Smooth muscle cell (in vitro differentiated cells): ENCODE measurements at regions not wholly inside any gene's neighbourhood (a gene's known extent, or its start where the extent isn't known, plus 50 kb on each side); places are given as distances from the start of the nearest gene placed in this dataset.
"Not testable (repeated sequence)": the region's sequence is repeated elsewhere in the genome, so short reads cannot be mapped to it uniquely, and the experiment has no call there.

Source experiments
- DNase-seq: peaks from one replicate; lab custom pipeline; 2025; ENCODE audit not compliant: unreplicated experiment; lab: John Stamatoyannopoulos, UW
- H2AFZ ChIP-seq: fragments of 200-600 bp; sonication (generic); 2 replicates; pipeline ENCODE4 v1.6.0; 2016; ENCODE audit warnings: antibody characterized with exemption, low read depth, mild to moderate bottlenecking
- H3F3A ChIP-seq: fragments of 200-600 bp; sonication (generic); 2 replicates; pipeline ENCODE4 v1.6.0; 2017; ENCODE audit warnings: antibody characterized with exemption, low read depth
- H3K27ac ChIP-seq: fragments of 200-600 bp; sonication (generic); 2 replicates; pipeline ENCODE4 v1.5.1; 2016; ENCODE audit warnings: low read depth, mild to moderate bottlenecking
- H3K27me3 ChIP-seq: fragments of 200-600 bp; sonication (generic); 2 replicates; pipeline ENCODE4 v1.6.1; 2016; ENCODE audit warnings: low read depth, mild to moderate bottlenecking
- H3K36me3 ChIP-seq: fragments of 200-600 bp; sonication (generic); 2 replicates; pipeline ENCODE4 v1.5.1; 2016; ENCODE audit warnings: low read depth
- H3K4me1 ChIP-seq: fragments of 200-600 bp; sonication (generic); 2 replicates; pipeline ENCODE4 v1.5.1; 2016; ENCODE audit warnings: low read depth
- H3K4me2 ChIP-seq: fragments of 200-600 bp; sonication (generic); 2 replicates; pipeline ENCODE4 v1.6.0; 2016; ENCODE audit warnings: mild to moderate bottlenecking
- H3K4me3 ChIP-seq: fragments of 200-600 bp; sonication (generic); 2 replicates; pipeline ENCODE4 v1.5.1; 2016; ENCODE audit warnings: mild to moderate bottlenecking
- H3K79me2 ChIP-seq: fragments of 200-600 bp; sonication (generic); 2 replicates; pipeline ENCODE4 v1.6.0; 2016; ENCODE audit warnings: low read depth, mild to moderate bottlenecking
- H3K9ac ChIP-seq: fragments of 200-600 bp; sonication (generic); 2 replicates; pipeline ENCODE4 v1.6.0; 2016; ENCODE audit warnings: low read depth
- H3K9me3 ChIP-seq: fragments of 200-600 bp; sonication (generic); replicated peaks from 2 replicates; pipeline ENCODE4 v1.5.1; 2016; ENCODE audit warnings: low read depth
- H4K20me1 ChIP-seq: fragments of 200-600 bp; sonication (generic); 2 replicates; pipeline ENCODE4 v1.6.0; 2016; ENCODE audit warnings: low read depth
- WGBS: methylation state at CpG from one replicate; pipeline ENCODE4 v1.1.7; 2016; ENCODE audit warnings: low lambda C conversion rate; 5-methylcytosine and 5-hydroxymethylcytosine counted together
- TF ChIP-seq, protein P1 (sequence below): fragments of 200-600 bp; sonication (generic); IDR thresholded peaks from 2 replicates; pipeline ENCODE4 v1.5.1; 2017; ENCODE audit warnings: borderline replicate concordance, mild to moderate bottlenecking, antibody characterized with exemption; ENCODE audit not compliant: insufficient read depth, poor library complexity, severe bottlenecking

DNA sequence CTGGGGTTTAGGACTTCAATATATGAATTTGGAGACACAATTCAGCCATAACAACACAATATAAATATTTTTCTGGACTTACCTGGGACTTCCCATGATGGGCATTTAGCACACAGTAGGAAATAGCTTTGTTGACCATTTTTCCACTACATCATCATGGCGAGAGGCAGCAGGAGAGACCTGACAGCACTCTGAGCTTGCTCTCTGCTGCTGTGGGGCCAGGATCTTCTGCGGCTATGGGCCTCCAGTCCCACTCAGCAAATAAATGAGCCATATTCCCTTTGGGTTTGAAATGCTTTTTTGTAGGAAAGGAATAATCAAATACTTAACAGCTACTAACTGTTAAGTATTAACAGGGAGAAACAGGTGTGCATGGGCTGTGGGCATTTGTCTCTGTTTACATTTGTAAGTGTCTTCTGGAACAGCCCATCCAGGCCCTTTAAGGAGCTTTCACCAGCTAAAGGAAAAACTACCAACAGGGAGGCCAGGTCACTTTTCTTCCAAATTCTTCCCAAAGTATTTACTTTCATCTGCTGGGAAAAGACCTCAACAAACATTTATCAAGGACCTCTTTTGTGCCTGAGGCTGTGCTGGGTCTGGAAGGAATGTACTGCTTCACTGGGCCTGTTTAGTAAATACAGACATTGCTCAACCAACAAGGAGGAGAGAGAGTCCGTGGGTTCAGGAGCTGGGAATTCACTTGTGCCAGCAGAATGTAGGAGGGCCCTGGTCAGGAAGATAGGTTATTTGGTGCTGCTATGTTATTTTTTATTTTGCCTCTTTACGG lies 133.2 kb downstream of the LRIG2 start:
- no peaks in the 10 kb centered on the region for H3K79me2 ChIP-seq
- H2AFZ ChIP-seq: no peak overlapping the region
- no peaks in the 10 kb centered on the region for H3K4me1 ChIP-seq
- H3F3A ChIP-seq: no peaks in the 10 kb centered on the region
- H3K4me3 ChIP-seq: no peak overlapping the region
- H3K4me2 ChIP-seq: no peak overlapping the region
- no peaks in the 10 kb centered on the region for H4K20me1 ChIP-seq
- no peak for DNase-seq
- 76% methylated on average over 4 of the region's 4 CpGs for WGBS
- H3K27me3 ChIP-seq: no peaks in the 10 kb centered on the region
- TF ChIP-seq, protein P1, sequence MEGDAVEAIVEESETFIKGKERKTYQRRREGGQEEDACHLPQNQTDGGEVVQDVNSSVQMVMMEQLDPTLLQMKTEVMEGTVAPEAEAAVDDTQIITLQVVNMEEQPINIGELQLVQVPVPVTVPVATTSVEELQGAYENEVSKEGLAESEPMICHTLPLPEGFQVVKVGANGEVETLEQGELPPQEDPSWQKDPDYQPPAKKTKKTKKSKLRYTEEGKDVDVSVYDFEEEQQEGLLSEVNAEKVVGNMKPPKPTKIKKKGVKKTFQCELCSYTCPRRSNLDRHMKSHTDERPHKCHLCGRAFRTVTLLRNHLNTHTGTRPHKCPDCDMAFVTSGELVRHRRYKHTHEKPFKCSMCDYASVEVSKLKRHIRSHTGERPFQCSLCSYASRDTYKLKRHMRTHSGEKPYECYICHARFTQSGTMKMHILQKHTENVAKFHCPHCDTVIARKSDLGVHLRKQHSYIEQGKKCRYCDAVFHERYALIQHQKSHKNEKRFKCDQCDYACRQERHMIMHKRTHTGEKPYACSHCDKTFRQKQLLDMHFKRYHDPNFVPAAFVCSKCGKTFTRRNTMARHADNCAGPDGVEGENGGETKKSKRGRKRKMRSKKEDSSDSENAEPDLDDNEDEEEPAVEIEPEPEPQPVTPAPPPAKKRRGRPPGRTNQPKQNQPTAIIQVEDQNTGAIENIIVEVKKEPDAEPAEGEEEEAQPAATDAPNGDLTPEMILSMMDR: no peak
- no peak overlapping the region for H3K9ac ChIP-seq
- H3K9me3 ChIP-seq: no peaks in the 10 kb centered on the region
- no peak overlapping the region for H3K27ac ChIP-seq
- H3K36me3 ChIP-seq: no peaks in the 10 kb centered on the region

DNA sequence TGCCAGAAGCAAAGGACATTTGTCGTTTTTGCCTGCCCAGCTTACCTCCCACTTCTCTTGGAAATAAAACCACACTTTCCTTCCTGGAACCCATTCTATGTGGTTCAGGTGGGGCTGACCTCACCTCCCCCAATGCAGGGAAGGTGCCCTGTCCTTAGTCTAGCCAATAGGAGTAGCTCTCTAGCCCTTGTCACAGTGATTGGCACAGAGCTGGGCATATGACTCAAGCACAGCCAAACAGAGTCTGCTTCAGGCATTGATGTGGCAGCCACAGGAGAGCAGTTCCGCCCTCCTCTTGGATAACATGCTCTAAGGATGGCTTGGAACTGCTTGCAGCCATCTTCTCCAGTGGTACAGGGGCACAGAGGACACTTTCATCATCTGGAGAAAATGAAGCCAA lies 134.0 kb downstream of the LRIG2 start:
- no peak overlapping the region for H3K4me2 ChIP-seq
- no peaks in the 10 kb centered on the region for H3K27me3 ChIP-seq
- no peaks in the 10 kb centered on the region for H3F3A ChIP-seq
- H3K9ac ChIP-seq: no peak overlapping the region
- no peaks in the 10 kb centered on the region for H3K36me3 ChIP-seq
- H3K9me3 ChIP-seq: no peaks in the 10 kb centered on the region
- no peaks in the 10 kb centered on the region for H4K20me1 ChIP-seq
- no peaks in the 10 kb centered on the region for H3K79me2 ChIP-seq
- WGBS: 50% methylated on average over 2 of the region's 2 CpGs
- no peak overlapping the region for H3K27ac ChIP-seq
- TF ChIP-seq, protein P1: no peak
- H3K4me1 ChIP-seq: no peaks in the 10 kb centered on the region
- no peak for DNase-seq
- H3K4me3 ChIP-seq: no peak overlapping the region
- H2AFZ ChIP-seq: no peak overlapping the region

- Histone ChIP-seq H3K4me2 (no peak overlapping the region), H3K27ac (no peak overlapping the region), H3K79me2 (no peaks in the 10 kb centered on the region), H3K4me1 (no peaks in the 10 kb centered on the region), H3K4me3 (no peak overlapping the region), H3K36me3 (no peaks in the 10 kb centered on the region), H2AFZ (no peak overlapping the region), H4K20me1 (no peaks in the 10 kb centered on the region), H3K9me3 (no peaks in the 10 kb centered on the region), H3F3A (no peaks in the 10 kb centered on the region), H3K27me3 (no peaks in the 10 kb centered on the region), H3K9ac (no peak overlapping the region)
- 78% methylated on average over 1 of the region's 1 CpG for WGBS
- TF ChIP-seq, protein P1: no peak
- DNase-seq: no peak
These were observed 134.5 kb downstream of the LRIG2 start for GRCh38 chr1:113207457-113207856.

- not testable (repeated sequence) for H3F3A ChIP-seq, H2AFZ ChIP-seq, H3K79me2 ChIP-seq, H3K27ac ChIP-seq, H3K4me2 ChIP-seq, H3K4me3 ChIP-seq, H4K20me1 ChIP-seq, DNase-seq, H3K9me3 ChIP-seq, H3K27me3 ChIP-seq, H3K36me3 ChIP-seq, H3K4me1 ChIP-seq, H3K9ac ChIP-seq
- 92% methylated on average over 9 of the region's 9 CpGs for WGBS
These were observed 135.4 kb downstream of the LRIG2 start for GRCh38 chr1:113208425-113208824.
